ENCODE measurements at regions not wholly inside any gene's neighbourhood (a gene's known extent, or its start where the extent isn't known, plus 50 kb on each side); places are given as distances from the start of the nearest gene placed in this dataset.

GRCh38 chr21:31550070-31550469 is 109.4 kb upstream of the SOD1 start:
- H3K23ac ChIP-seq (ENCODE audit: insufficient read length) = no peak overlapping the region
- H3K79me1 ChIP-seq (ENCODE audit: low read depth, low read length) = peaks cover 12% of the 10 kb centered on the region
- no peaks in the 10 kb centered on the region for H3K9me3 ChIP-seq (ENCODE audit: insufficient read depth in 2 of 2, low read depth in 1 of 2, low read length in 1 of 2)
- H2BK20ac ChIP-seq (ENCODE audit: low read length) = no peak overlapping the region
- H2AFZ ChIP-seq (ENCODE audit: low read length) = no peak overlapping the region
- H3K79me2 ChIP-seq (ENCODE audit: control insufficient read depth in 1 of 2, insufficient read depth in 2 of 2, low read length in 2 of 2) = peaks cover 3 to 82% of the 10 kb centered on the region in 2 experiments
- H3K9ac ChIP-seq (replicated peaks in 1 of 4; ENCODE audit: extremely low read depth in 1 of 4, low read depth in 3 of 4, low read length in 3 of 4) = no peak overlapping the region
- peaks cover 11 to 24% (median 19%) of the 10 kb centered on the region in 4 experiments for H3K4me1 ChIP-seq (replicated peaks in 1 of 4; ENCODE audit: control insufficient read depth in 3 of 4, insufficient read depth in 4 of 4, low read length in 3 of 4)
- H2AK5ac ChIP-seq (ENCODE audit: low read depth, low read length) = no peak overlapping the region
- no peak overlapping the region for H2BK12ac ChIP-seq (ENCODE audit: low read depth, low read length)
- no peak overlapping the region for H4K5ac ChIP-seq (ENCODE audit: insufficient read length, low read depth, low read length)
- no peak overlapping the region for H3K4me2 ChIP-seq (ENCODE audit: insufficient read depth in 1 of 2, low read depth in 2 of 2, low read length in 2 of 2)
- H3K4ac ChIP-seq (replicated peaks; ENCODE audit: insufficient read length, low read depth, low read length) = no peak overlapping the region
- DNase-seq (ENCODE audit: low read depth in 1 of 2, low spot score in 2 of 2) = no peak
- no peak for FAIRE-seq
- ChIA-PET CTCF (ENCODE audit: partially characterized antibody) (interaction anchor here (1.2 kb wide), 1 partner anchor 59 kb away, joined by 4 read pairs; no protein-coding TSS in a partner anchor), POLR2A (ENCODE audit: partially characterized antibody) (interaction anchor here (0.6 kb wide), 1 partner anchor 539 kb away, joined by 3 read pairs; no protein-coding TSS in a partner anchor)
- no peak overlapping the region for H3K14ac ChIP-seq (ENCODE audit: insufficient read length)
- peaks cover 0 to 1% of the 10 kb centered on the region in 2 experiments for H4K20me1 ChIP-seq (replicated peaks in 1 of 2; ENCODE audit: control insufficient read depth in 1 of 2, insufficient read depth in 2 of 2, low read length in 2 of 2)
- H3K23me2 ChIP-seq (ENCODE audit: low read depth, low read length) = no peaks in the 10 kb centered on the region
- no peak overlapping the region for H3K56ac ChIP-seq (replicated peaks; ENCODE audit: insufficient read length, low read depth, low read length)
- WGBS, 2 experiments (ENCODE audit: extremely low coverage in 1 of 2, insufficient coverage in 1 of 2, insufficient read length in 1 of 2, insufficient replicate concordance in 2 of 2, low coverage in 1 of 2, low lambda C conversion rate in 2 of 2, missing lambda C conversion rate in 1 of 2) = 95% methylated on average over 7 of the region's 7 CpGs; no CpG with 5 or more reads in 1 of the 2 experiments
- H2BK5ac ChIP-seq (ENCODE audit: low read depth, low read length) = no peak overlapping the region
- H4K8ac ChIP-seq (ENCODE audit: extremely low read depth, insufficient read depth, low read length) = no peak overlapping the region
- no peak overlapping the region for H3K27ac ChIP-seq (ENCODE audit: low read depth, low read length)
- no peak overlapping the region for H2BK15ac ChIP-seq (ENCODE audit: low read length)
- no peak overlapping the region for H4K91ac ChIP-seq (replicated peaks; ENCODE audit: insufficient read length, low read length)
- no peaks in the 10 kb centered on the region for H3K27me3 ChIP-seq (replicated peaks in 1 of 4; ENCODE audit: control insufficient read depth in 3 of 4, extremely low read depth in 1 of 4, insufficient read depth in 3 of 4, low read length in 3 of 4)
- H3K36me3 ChIP-seq (ENCODE audit: control insufficient read depth in 2 of 4, insufficient read depth in 4 of 4, low read length in 3 of 4) = no peaks in the 10 kb centered on the region
- H3K4me3 ChIP-seq (ENCODE audit: extremely low read depth in 1 of 4, insufficient read depth in 2 of 4, low read depth in 3 of 4, low read length in 4 of 4) = no peak overlapping the region
- H3K18ac ChIP-seq (ENCODE audit: extremely low read depth, low read length) = no peak overlapping the region
- H2BK120ac ChIP-seq (replicated peaks; ENCODE audit: low read depth, low read length) = no peak overlapping the region
- TF ChIP-seq BRCA1 (IDR thresholded peaks at IDR 0.05; ENCODE audit: low read depth, low read length) (no peak), TBP (IDR thresholded peaks at IDR 0.05; ENCODE audit: low read depth, low read length) (no peak), CREB1 (IDR thresholded peaks at IDR 0.05) (no peak), SIX5 (IDR thresholded peaks at IDR 0.05; ENCODE audit: low read depth, low read length) (no peak), JUND (IDR thresholded peaks at IDR 0.05; ENCODE audit: low read length) (no peak), PHF8 (conservative IDR thresholded peaks at IDR 0.05; ENCODE audit: low read depth, low read length) (no peak)
